Stimulated activated memory B cell treated with anti-CD40 and anti-IgM and Interleukin-4, amounts not matched to agents 10 μg/mL and 1 μg/mL and 100 μg/mL, for 72 hours (primary cell): ENCODE measurements at regions not wholly inside any gene's neighbourhood (a gene's known extent, or its start where the extent isn't known, plus 50 kb on each side); places are given as distances from the start of the nearest gene placed in this dataset.
A peak's percentile ranks its signal among the peaks of the same experiment; 100 is the strongest.

Experiments used
- ATAC-seq: fragments of 150-1000 bp; cut with Tn5 transposase; 2 replicates; pipeline ENCODE4 v1.10.0; 2021
- H3K27ac Mint-ChIP-seq: one replicate; pipeline ENCODE4 v1.8.0; 2022; ENCODE audit warnings: mild to moderate bottlenecking, mixed read lengths
- H3K27me3 Mint-ChIP-seq: one replicate; pipeline ENCODE4 v1.8.0; 2022; ENCODE audit warnings: mixed read lengths
- H3K36me3 Mint-ChIP-seq: one replicate; pipeline ENCODE4 v1.8.0; 2022; ENCODE audit warnings: mixed read lengths
- H3K4me1 Mint-ChIP-seq: one replicate; pipeline ENCODE4 v1.8.0; 2022; ENCODE audit warnings: mixed read lengths
- H3K4me3 Mint-ChIP-seq: one replicate; pipeline ENCODE4 v1.8.0; 2022; ENCODE audit warnings: mild to moderate bottlenecking, moderate library complexity, mixed read lengths
- H3K9me3 Mint-ChIP-seq: one replicate; pipeline ENCODE4 v1.8.0; 2022; ENCODE audit warnings: mixed read lengths

DNA sequence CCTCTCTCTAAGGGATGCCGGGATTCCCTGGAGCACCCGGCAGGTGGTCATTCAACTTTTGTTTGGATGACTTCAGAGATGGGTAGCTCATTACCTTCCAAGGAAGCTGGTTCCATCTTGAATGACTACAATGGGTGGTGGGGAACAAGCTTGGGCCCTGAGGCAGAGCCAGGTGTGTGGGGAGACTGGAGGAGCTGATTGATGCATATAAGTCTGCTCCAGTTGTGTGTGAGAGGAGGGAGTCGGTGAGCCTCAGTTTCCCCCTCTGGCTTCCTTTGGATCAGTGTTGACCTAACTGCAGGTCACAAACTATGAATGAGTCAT lies 133.8 kb upstream of the ZBTB40 start:
- ATAC-seq = no peak
- Mint-ChIP-seq H3K27ac (no peak overlapping the region), H3K27me3 (peaks cover 43% of the 10 kb centered on the region), H3K4me1 (no peaks in the 10 kb centered on the region), H3K9me3 (no peaks in the 10 kb centered on the region), H3K4me3 (no peak overlapping the region), H3K36me3 (no peaks in the 10 kb centered on the region)

DNA sequence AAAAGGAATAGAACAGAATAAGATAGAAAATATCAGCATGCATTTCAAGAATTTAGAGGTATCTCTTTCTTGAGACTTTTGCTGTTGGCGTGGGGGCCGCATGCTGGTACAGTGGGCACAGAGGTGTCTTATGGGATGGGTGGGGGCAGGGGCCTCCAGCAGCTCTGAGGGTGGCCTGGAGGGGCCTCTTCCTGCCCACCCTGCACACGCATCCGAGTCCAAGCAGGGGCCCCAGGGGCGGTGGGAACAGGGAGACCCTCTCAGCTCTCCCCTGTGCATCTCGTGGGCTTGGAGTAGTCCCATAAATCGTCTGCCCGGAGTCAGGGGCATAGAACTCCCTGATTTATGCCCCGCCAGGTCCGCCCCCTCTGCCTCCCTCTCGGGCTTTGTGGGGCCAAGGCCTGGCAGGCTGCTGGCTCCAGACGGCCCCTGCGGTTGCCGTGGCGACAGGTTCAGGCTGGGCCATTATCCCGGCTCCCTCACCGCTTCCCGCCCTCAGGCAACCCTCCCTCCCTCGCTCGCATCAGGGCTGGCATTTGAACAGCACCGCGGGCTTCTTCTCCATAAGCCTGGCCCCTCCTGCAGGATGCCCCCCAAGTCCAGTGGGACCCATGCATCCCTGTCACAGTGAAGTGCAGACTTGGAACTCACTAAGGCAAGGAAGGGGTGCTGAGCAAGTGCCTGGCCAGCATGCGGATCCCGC lies 133.2 kb upstream of the ZBTB40 start:
- Mint-ChIP-seq H3K27me3 (peaks cover 43% of the 10 kb centered on the region), H3K4me3 (no peak overlapping the region), H3K9me3 (no peaks in the 10 kb centered on the region), H3K27ac (no peak overlapping the region), H3K36me3 (no peaks in the 10 kb centered on the region), H3K4me1 (no peaks in the 10 kb centered on the region)
- no peak for ATAC-seq

DNA sequence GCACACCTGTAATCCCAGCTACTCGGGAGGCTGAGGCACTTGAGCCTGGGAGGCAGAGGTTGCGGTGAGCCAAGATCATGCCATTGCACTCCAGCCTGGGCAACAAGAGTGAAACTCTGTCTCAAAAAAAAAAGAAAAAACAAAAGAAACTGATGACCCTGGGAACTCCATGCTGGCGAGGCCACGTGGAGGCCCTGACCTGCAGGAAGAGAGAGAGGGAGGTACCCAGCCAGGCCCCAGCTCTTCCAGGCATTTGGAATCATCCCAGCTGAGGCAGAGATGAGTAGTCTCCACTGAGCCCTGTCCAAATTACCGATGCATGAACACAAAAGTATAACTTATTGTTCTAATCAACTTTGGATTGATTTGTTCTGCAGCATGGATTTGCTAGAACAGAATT lies 132.0 kb upstream of the ZBTB40 start:
- no peak overlapping the region for H3K4me3 Mint-ChIP-seq
- H3K36me3 Mint-ChIP-seq = no peaks in the 10 kb centered on the region
- no peak for ATAC-seq
- H3K27me3 Mint-ChIP-seq = peaks cover 35% of the 10 kb centered on the region
- no peaks in the 10 kb centered on the region for H3K9me3 Mint-ChIP-seq
- H3K27ac Mint-ChIP-seq = no peak overlapping the region
- H3K4me1 Mint-ChIP-seq = no peaks in the 10 kb centered on the region

DNA sequence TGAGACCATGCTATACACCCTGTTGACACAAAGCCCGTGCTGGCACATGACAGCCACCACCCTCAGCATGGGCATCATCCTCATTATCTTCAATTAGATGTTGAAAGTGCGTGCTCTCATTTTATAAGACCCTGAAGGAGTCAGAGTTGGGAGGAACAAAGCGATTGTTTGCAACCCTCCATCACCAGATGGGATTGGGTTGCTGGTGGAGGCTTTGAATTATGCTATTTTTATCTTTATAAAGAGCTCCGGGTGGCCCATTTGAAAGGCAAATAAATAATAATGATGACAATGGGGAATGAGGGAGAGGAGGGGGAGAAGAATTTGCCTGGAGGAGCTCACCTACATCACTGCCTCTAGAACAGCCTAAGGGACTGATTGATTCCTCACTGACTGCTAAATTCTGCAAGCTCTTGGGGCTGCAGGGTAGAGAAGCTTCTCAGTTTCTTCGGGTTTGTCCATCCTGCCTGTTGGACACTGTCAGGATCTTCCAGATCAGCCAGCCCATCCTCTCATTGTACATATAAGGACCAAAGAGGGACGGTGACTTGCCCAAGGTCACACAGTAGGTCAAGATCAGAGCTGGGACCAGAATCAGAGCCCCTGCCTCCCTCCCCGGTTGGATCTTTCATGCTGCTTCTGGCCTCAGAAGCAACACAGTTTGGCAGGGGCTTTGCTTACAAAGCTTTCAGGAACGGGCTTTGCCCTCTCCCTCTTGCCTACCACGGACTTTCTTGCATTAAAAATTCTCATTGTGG lies 130.9 kb upstream of the ZBTB40 start:
- Mint-ChIP-seq H3K4me1 (no peaks in the 10 kb centered on the region), H3K4me3 (no peak overlapping the region), H3K27ac (no peak overlapping the region), H3K36me3 (no peaks in the 10 kb centered on the region), H3K27me3 (peaks cover 26% of the 10 kb centered on the region), H3K9me3 (no peaks in the 10 kb centered on the region)
- no peak for ATAC-seq

DNA sequence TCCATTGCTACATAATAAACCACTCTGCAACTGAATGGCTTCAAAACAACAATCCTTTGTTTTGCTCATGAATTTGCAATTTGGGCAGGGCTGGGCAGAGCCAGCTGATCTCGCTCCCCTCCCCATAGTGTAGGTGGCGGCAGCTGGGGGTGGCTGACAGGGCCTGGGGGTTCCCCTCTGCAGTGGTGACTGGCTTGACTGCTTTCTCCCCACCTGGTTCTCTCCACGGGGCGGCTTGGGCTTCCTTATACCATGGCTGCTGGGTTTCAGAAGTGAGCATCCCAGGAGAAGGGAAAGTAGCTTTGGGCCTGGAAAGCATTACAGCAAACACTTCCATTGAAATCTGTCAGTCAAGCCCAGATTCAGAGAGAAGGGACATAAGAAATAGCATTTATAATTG lies 129.7 kb upstream of the ZBTB40 start:
- Mint-ChIP-seq H3K4me1 (no peaks in the 10 kb centered on the region), H3K27me3 (peaks cover 30% of the 10 kb centered on the region), H3K27ac (no peak overlapping the region), H3K36me3 (no peaks in the 10 kb centered on the region), H3K4me3 (no peak overlapping the region), H3K9me3 (no peaks in the 10 kb centered on the region)
- no peak for ATAC-seq

DNA sequence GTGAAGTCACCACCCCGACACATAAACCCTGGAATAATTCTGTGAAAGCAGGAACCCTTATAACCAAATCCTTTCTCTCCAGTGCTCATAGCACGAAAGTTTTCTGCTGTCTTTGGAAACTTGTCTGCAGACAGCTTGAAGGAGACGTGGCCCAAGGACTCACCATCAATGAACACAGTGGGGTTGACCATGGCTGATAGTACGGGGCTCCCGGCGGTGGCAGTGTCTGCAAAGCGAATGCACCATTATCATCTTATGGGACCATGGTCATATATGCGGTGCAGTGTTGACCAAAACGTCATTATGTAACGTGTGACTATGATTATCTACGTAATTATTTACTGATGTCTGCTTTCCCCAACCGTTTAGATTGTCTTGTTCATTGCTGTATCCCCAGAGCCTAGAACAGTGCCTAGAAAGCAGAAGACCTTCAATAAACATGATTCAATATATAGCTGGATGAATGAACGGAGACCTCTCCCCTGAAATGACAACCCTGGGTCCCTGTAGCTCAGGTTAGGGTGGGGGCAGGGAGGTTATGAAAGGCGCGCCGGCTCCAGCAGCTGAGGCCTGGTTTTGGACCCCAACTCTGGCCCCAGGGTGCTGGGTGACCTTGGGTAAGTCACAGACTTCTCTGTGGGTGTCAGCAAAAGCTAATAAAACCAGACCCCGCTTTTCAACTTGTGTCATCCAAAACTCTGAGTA lies 128.4 kb upstream of the ZBTB40 start:
- no peaks in the 10 kb centered on the region for H3K4me1 Mint-ChIP-seq
- no peak overlapping the region for H3K4me3 Mint-ChIP-seq
- no peak for ATAC-seq
- H3K36me3 Mint-ChIP-seq = no peaks in the 10 kb centered on the region
- H3K27ac Mint-ChIP-seq = no peak overlapping the region
- peaks cover 31% of the 10 kb centered on the region for H3K27me3 Mint-ChIP-seq
- no peaks in the 10 kb centered on the region for H3K9me3 Mint-ChIP-seq

DNA sequence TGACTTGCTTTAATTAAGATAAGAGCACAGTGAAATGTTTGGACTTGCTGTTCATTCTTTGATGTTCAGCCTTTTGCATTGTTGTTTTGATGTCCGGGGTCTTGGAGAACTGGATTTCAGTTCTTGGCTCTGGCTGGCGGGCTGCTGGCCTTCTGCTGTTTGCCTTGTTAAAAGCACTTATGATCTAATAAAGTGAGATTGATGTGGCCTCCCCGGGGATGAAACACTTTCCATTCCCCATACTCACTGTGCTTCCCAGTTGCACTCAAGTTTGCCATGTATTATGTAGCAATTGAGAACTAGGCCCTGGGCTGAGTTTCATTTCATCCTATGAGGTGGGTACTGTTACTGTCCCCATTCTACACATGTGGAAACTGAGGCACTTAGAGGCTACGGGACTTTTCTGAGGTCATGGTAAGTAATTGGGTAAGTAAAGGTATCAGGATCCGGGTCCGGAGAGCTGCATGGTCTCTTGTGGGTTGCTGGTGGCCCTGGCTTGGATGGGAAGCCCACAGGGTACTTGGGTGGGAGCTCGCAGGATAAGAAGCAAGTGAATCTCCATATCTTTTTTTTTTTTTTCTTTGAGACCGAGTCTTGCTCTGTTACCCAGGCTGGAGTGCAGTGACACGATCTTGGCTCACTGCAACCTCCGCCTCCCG lies 127.7 kb upstream of the ZBTB40 start:
- no peaks in the 10 kb centered on the region for H3K9me3 Mint-ChIP-seq
- no peak for ATAC-seq
- H3K27ac Mint-ChIP-seq = no peak overlapping the region

DNA sequence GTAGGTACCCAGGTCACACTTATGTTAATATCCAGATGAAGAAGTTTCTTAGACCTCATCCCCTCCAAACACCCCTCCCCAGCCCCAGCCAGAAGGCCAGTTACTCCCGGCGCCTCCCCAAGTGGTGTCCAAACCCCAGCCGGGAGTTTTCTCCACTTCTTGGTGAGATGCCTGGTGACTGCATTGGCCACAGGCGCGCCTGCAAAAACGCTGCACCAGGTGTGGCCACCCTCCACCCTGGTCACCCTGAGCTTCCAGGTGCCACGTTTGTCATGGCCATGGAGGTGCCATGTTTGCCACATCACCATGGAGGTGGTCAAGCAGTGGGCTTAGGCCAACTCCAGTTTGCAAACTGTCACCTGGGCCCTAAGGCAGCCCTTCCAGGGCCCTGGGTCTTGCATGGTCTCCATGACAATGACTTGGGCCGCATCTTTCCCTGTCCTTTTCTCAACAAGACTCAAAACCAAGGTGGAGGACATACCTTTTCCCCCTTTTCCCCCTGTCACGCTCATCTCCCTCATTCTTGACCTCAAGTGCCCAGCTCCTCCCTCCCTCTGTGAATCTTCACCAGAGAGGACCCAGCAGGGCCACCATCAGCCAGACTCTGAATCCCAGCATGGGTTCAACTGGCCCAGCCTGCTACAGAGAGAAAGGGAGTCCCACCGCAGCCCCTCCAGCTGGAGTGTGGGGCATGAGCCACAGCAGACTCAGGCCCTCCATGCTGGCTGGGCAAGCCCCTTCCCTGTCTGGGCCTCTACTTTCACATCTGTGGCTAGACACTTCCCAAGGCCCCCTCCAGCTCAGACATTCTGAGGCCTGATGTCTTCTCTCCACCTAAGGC lies 125.9 kb upstream of the ZBTB40 start:
- no peaks in the 10 kb centered on the region for H3K9me3 Mint-ChIP-seq
- H3K36me3 Mint-ChIP-seq = no peaks in the 10 kb centered on the region
- H3K4me3 Mint-ChIP-seq = no peak overlapping the region
- no peak overlapping the region for H3K27ac Mint-ChIP-seq
- peaks cover 24% of the 10 kb centered on the region for H3K27me3 Mint-ChIP-seq
- H3K4me1 Mint-ChIP-seq = no peaks in the 10 kb centered on the region
- peak; percentile 25 for ATAC-seq

More for the DNA sequence above, 127.7 kb upstream of the ZBTB40 start:
- Mint-ChIP-seq H3K4me3 (no peak overlapping the region), H3K4me1 (no peaks in the 10 kb centered on the region), H3K27me3 (peaks cover 27% of the 10 kb centered on the region), H3K36me3 (no peaks in the 10 kb centered on the region)

DNA sequence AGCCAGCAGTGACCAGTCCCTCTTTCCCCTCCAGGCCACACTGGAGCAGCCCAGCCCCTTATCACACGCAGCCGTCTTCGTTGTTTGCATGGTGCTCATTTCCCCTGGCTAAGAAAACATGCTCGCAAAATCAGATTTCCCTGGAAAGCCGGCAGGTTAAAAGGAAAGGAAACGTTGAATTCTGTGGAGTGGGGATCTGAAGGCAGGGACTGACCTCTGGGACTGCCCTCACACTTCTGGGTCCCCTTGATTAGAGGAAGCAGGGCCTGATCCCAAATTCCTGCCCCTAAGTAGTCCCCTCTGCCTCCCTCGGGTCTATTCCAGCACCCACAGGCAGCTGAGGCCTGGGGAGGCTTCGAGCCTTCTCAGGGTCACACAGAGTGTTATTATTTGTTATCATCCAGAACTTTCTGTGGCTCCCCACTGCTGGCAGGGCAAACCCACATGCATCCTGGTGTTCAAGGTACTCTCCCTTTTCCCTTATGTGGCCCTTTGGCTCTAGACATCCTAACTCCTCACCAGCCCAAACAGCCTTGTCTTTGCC lies 125.2 kb upstream of the ZBTB40 start:
- Mint-ChIP-seq H3K9me3 (no peaks in the 10 kb centered on the region), H3K4me1 (no peaks in the 10 kb centered on the region), H3K4me3 (no peak overlapping the region), H3K27ac (no peak overlapping the region), H3K36me3 (no peaks in the 10 kb centered on the region), H3K27me3 (peaks cover 31% of the 10 kb centered on the region)
- no peak for ATAC-seq

DNA sequence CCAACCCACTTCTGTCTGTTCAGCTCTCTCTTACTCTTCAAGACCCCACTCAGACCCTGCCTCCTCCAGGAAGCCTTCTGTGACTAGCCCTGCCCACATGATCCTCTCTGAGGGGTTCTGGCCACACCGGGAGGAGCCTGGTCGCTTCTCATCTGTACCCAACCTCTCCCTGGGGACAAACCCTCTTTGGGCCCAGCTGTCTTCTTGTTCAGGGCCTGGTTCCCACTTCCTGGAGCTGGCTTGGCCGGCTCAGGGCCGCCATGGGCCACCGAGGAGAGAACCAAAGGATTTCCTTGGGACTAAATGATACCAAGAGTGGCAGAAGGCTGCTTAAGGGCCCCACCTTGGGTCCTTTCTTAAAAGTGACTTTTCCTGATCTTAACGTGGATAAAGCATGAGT lies 124.7 kb upstream of the ZBTB40 start:
- H3K27ac Mint-ChIP-seq = no peak overlapping the region
- no peaks in the 10 kb centered on the region for H3K9me3 Mint-ChIP-seq
- peaks cover 32% of the 10 kb centered on the region for H3K27me3 Mint-ChIP-seq
- no peak overlapping the region for H3K4me3 Mint-ChIP-seq
- H3K36me3 Mint-ChIP-seq = no peaks in the 10 kb centered on the region
- no peak for ATAC-seq
- H3K4me1 Mint-ChIP-seq = no peaks in the 10 kb centered on the region

DNA sequence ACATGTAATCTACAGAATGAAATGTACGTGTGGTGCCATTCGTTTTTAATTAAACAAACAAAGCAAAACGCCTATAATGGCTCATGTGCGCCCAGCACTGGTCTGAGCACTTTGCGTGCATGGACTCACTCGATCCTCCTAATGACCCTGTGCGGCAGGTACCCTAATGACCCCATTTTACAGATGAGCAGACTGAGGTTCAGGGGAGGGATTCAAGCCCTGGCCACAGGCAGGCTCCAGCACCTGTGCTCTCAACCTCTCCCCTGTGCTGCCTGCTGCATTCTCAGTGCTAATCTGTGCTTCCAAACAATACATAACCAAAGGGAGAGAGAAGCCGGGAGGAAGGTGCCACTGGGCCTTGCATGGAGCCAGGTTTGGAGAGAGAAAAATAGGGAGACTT lies 124.2 kb upstream of the ZBTB40 start:
- Mint-ChIP-seq H3K27ac (no peak overlapping the region), H3K36me3 (no peaks in the 10 kb centered on the region), H3K4me3 (no peak overlapping the region), H3K4me1 (no peaks in the 10 kb centered on the region), H3K9me3 (no peaks in the 10 kb centered on the region), H3K27me3 (peaks cover 32% of the 10 kb centered on the region)
- ATAC-seq = no peak

DNA sequence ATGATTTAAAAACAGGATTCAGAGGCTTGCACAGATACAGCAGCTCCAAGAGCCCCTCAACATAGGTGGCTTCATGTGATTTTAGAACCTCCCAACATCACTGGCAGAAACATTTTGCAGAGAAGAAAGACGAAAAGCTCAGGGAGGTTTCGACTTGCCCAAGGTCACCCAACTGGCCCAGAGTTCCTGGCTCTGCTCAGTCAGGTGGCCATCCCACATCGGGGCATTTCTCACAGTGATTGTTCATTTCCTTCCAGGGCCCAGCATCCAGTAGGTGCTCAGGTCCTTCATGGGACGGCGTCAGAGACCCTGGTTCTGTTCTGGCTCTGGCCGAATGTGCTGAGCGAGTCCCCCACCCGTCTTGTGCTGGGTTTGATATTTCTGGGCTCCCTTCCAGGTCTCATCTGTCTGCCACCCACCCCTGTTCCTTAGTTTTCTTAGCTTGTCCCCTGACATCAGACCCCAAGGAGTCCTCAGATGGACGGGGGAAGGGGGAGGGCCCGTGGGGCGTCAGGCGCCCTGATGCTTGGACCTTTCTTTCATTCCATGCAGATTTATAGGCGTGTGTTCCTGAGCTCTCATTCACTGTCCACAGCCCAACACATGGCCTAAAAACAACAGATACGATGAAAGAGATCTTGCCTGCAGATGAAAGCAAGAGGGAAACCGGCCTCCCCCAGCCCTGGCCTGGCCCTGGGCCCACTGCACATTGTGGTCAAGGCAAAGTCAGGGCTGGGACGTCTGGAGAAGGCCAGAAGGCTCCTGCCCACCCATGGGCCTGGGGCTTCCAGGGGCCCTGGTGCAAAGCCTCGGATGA lies 123.1 kb upstream of the ZBTB40 start:
- peaks cover 6% of the 10 kb centered on the region for H3K4me1 Mint-ChIP-seq
- peaks cover 40% of the 10 kb centered on the region for H3K27me3 Mint-ChIP-seq
- no peak overlapping the region for H3K4me3 Mint-ChIP-seq
- H3K36me3 Mint-ChIP-seq = no peaks in the 10 kb centered on the region
- ATAC-seq = no peak
- H3K27ac Mint-ChIP-seq = no peak overlapping the region
- H3K9me3 Mint-ChIP-seq = peaks cover 2% of the 10 kb centered on the region

DNA sequence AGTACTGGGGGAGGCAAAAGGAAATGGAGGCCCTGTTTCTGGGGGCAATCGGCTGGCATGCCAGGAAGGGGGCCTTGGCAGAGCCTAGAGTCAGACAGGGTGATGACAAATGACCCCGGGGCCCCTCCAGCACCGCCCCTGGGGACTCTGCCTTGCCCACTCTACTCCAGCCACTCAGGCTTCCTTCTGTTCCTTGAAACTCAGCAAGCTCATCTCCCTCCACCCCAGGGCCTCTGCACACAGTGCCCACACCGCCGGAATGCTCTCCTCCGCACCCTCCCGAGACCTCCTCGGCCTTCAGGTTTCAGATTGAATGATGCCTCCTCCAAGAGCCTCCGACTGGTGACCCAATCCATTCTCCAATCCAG lies 122.5 kb upstream of the ZBTB40 start:
- Mint-ChIP-seq H3K9me3 (peaks cover 6% of the 10 kb centered on the region), H3K27ac (no peak overlapping the region), H3K27me3 (peaks cover 46% of the 10 kb centered on the region), H3K4me3 (no peak overlapping the region), H3K36me3 (no peaks in the 10 kb centered on the region), H3K4me1 (peaks cover 9% of the 10 kb centered on the region)
- no peak for ATAC-seq
